ENCODE measurements at regions not wholly inside any gene's neighbourhood (a gene's known extent, or its start where the extent isn't known, plus 50 kb on each side); places are given as distances from the start of the nearest gene placed in this dataset.

DNA sequence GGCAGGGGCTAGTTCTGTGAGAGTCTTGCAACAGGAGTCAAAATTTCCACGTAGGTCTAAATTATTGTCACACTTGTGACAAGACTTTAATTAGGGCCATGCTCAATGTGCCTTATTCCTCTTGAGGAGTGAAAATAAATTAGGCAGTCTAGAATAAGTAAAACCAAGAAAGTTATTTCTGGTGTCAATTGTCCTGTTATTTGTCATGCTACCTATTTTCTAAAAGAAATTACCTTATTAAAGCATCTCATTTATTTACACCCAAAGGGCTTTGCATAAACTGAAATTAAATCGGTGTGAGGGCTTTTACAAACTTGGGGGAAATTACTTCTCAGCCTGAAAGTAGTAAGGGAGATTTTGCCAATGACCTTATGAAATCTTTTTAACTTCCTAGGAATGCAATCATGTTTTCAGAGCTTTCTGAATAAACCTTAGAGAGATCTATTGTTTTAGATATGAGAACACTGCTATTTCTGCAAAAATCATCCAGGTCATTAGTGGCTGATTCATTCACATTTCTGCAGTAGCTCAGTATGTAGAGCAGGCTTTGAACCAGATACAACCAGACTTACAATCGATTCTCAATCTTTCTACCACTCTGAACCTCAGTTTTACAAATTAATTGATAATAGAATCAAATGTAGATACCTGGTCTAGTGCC lies 221.2 kb upstream of the SAMSN1 start:
- TF ChIP-seq TAF1 (IDR thresholded peaks at IDR 0.05; ENCODE audit: low read depth, low read length) (no peak), POLR2AphosphoS5 (IDR thresholded peaks at IDR 0.05; ENCODE audit: low read depth, low read length) (no peak), PAX5 (IDR thresholded peaks at IDR 0.05; ENCODE audit: insufficient read depth, low read length, severe bottlenecking) (no peak), POLR2A (IDR thresholded peaks at IDR 0.05; ENCODE audit: low read depth, low read length) (no peak)
- FAIRE-seq (no peak), DNase-seq (ENCODE audit: insufficient read length, low spot score) (no peak)

DNA sequence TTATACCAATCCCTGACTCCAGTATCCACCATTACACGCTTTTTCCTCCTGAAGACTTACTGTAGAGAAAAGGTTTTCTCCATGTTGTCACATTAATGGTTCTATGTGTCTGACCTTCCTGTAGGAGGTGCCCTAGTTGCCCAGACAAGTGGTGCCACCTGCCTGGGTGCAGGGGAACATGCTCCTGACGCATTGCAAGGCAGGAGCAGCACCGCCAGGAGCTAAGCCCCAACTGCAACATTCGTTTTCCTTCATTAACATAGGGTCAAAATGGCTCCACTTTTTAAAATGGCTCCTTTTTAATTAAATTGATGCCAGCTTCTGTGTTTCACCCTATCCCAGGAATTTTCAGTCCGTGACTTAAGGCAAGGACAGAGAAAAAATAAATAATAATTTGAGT lies 220.1 kb upstream of the SAMSN1 start:
- DNase-seq (ENCODE audit: insufficient read length, low spot score) (no peak), FAIRE-seq (no peak)

DNA sequence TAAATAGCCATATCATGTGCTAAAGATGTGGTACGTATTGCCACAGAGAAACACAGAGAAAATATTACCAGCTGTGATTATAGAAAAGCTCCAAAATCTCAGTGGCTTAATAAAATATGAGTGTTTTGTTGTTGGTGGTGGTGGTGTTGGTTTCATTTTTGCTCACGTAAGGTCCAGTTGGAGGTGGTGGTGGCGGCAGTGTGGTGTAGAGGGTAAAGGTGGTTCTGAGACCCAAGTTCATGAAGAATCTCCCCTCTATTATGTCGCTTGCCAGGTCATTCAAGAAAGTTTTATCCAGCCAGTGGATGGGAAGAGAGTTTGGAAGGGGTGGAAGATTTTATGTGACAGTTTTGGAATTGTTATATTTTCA lies 217.6 kb upstream of the SAMSN1 start:
- TF ChIP-seq POLR2AphosphoS5 (IDR thresholded peaks at IDR 0.05; ENCODE audit: low read depth, low read length) (no peak), POLR2A (IDR thresholded peaks at IDR 0.05; ENCODE audit: low read depth, low read length) (no peak), TAF1 (IDR thresholded peaks at IDR 0.05; ENCODE audit: low read depth, low read length) (no peak)
- DNase-seq (ENCODE audit: insufficient read length, low spot score) (no peak), FAIRE-seq (peak; percentile 85)

More for the DNA sequence above, 220.1 kb upstream of the SAMSN1 start:
- TF ChIP-seq TAF1 (IDR thresholded peaks at IDR 0.05; ENCODE audit: low read depth, low read length), result no peak
- no peak for TF ChIP-seq SPI1 (IDR thresholded peaks at IDR 0.05; ENCODE audit: low read depth, low read length)

- FAIRE-seq (peak; percentile 93), DNase-seq (ENCODE audit: insufficient read length, low spot score) (peak; percentile 11)
- peak; percentile 42; the same call in 1 of the 2 replicates for TF ChIP-seq POLR2A (IDR thresholded peaks at IDR 0.05; ENCODE audit: low read depth, low read length)
- TF ChIP-seq SPI1 (IDR thresholded peaks at IDR 0.05; ENCODE audit: low read depth, low read length), result peak; percentile 100
- no peak for TF ChIP-seq POU2F2 (IDR thresholded peaks at IDR 0.05; ENCODE audit: low read depth, low read length)
Measured at GRCh38 chr21:14762734-14763694, 216.9 kb upstream of the SAMSN1 start.

GRCh38 chr21:14762327-14762726 lies 216.2 kb upstream of the SAMSN1 start:
- FAIRE-seq (peak; percentile 55), DNase-seq (ENCODE audit: insufficient read length, low spot score) (no peak)
- no peak for TF ChIP-seq POLR2A (IDR thresholded peaks at IDR 0.05; ENCODE audit: low read depth, low read length)
- no peak for TF ChIP-seq POU2F2 (IDR thresholded peaks at IDR 0.05; ENCODE audit: low read depth, low read length)

DNA sequence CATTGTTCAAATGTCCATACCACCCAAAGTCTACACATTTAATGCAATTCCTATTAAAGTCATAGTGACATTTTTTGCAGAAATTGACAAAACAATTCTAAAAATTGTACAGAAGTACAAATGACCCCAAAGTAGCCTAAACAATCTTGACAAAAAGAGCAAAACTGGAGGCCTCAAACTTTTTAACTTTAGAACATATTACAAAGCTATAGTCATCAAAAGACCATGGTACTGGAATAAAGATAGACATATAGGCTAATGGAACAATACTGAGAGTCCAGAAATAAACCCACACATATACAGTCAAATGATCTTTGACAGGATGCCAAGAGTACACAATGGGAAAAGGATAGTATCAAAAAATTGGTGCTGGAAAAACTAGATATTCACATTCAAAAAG lies 213.2 kb upstream of the SAMSN1 start:
- no peak for TF ChIP-seq POU2F2 (IDR thresholded peaks at IDR 0.05; ENCODE audit: low read depth, low read length)
- DNase-seq (ENCODE audit: insufficient read length, low spot score) (no peak), FAIRE-seq (no peak)

DNA sequence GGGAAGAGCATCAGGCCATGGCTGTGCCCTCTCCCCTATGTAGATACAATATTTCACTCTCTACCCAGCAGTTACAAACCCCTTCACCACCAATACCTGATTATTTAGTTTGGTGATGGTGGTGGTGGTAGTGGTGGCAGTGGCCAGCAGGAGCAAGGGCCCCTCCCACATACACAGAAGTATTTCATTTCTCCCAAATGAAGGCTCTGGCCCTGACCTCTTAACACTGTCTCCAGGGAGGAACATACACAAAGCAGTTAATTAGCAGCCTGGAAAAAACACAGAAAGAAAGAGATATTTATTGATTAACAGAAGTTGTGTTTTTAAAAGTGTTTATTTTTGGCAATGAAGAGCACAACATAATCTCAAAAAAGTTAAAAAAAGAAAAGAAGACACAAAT lies 212.7 kb upstream of the SAMSN1 start:
- TF ChIP-seq PAX5 (IDR thresholded peaks at IDR 0.05; ENCODE audit: insufficient read depth, low read length, severe bottlenecking) (no peak), TAF1 (IDR thresholded peaks at IDR 0.05; ENCODE audit: low read depth, low read length) (no peak), POLR2AphosphoS5 (IDR thresholded peaks at IDR 0.05; ENCODE audit: low read depth, low read length) (no peak), POU2F2 (IDR thresholded peaks at IDR 0.05; ENCODE audit: low read depth, low read length) (no peak), SPI1 (IDR thresholded peaks at IDR 0.05; ENCODE audit: low read depth, low read length) (no peak), POLR2A (IDR thresholded peaks at IDR 0.05; ENCODE audit: low read depth, low read length) (no peak)
- FAIRE-seq (no peak), DNase-seq (ENCODE audit: insufficient read length, low spot score) (no peak)

DNA sequence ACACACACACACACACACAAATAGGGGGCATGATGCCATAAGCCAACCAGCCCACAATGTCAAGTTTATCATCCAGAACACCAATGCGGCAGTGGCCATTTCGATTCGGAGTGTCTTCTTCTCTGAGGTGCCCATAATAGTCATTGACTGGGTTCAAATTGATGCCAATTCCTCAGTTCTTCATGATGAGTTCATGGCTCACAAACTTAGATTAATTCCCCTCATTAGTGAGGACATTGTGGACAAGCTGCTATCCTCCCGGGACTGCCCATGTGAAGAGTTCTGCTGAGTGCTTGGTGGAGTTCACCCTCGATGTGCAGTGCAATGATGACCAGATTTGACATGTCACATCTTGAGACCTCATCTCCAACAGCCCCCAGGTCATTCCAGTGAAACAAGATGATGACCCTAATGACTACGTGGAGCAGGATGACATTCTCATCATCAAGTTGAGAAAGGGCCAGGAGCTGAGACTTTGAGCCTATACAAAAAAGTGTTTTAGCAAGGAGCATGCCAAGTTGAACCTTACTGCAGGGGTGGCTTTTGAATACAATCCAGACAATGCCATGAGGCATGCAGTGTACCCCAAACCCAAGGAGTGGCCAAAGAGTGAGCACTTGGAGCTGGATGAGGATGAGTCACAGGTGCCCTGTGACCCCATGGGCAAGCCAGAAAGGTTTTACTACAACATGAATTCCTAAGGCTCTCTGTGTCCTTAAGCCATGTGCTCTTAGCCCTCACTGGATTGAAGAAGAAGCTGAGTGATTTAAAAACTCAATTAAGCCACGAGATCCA lies 211.6 kb upstream of the SAMSN1 start:
- DNase-seq (ENCODE audit: insufficient read length, low spot score), result no peak
- no peak for TF ChIP-seq POLR2AphosphoS5 (IDR thresholded peaks at IDR 0.05; ENCODE audit: low read depth, low read length)
- no peak for TF ChIP-seq POU2F2 (IDR thresholded peaks at IDR 0.05; ENCODE audit: low read depth, low read length)
- no peak for TF ChIP-seq SPI1 (IDR thresholded peaks at IDR 0.05; ENCODE audit: low read depth, low read length)
- TF ChIP-seq POLR2A (IDR thresholded peaks at IDR 0.05; ENCODE audit: low read depth, low read length), result no peak
- TF ChIP-seq TAF1 (IDR thresholded peaks at IDR 0.05; ENCODE audit: low read depth, low read length), result no peak
- no peak for TF ChIP-seq PAX5 (IDR thresholded peaks at IDR 0.05; ENCODE audit: insufficient read depth, low read length, severe bottlenecking)
- FAIRE-seq, result no peak

GRCh38 chr21:14755086-14755485 lies 209.0 kb upstream of the SAMSN1 start:
- FAIRE-seq, result no peak
- no peak for DNase-seq (ENCODE audit: insufficient read length, low spot score)

DNA sequence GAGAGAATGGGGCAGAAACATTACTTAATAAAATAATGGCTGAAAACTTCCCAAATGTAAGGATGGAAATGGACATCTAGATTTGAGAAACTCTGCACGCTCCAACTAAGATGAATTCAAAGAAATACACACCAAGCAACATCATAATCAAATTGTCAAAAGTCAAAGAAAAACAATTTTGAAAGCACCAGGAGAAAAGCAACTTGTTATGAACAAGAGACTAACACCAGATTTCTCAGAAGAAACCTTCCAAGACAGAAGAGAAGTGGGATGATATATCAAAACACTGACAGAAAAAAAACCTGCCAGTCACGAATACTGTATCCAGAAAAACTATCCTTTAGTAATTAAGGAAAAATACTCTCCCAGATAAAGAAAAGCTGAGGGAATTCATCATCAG lies 208.6 kb upstream of the SAMSN1 start:
- no peak for FAIRE-seq

More at GRCh38 chr21:14755086-14755485, 209.0 kb upstream of the SAMSN1 start:
- TF ChIP-seq SPI1 (IDR thresholded peaks at IDR 0.05; ENCODE audit: low read depth, low read length) (0 out of 2 replicates have a peak, but pooled peaks have one; percentile 22), POU2F2 (IDR thresholded peaks at IDR 0.05; ENCODE audit: low read depth, low read length) (no peak)

More for the DNA sequence above, 208.6 kb upstream of the SAMSN1 start:
- TF ChIP-seq PAX5 (IDR thresholded peaks at IDR 0.05; ENCODE audit: insufficient read depth, low read length, severe bottlenecking), result no peak
- no peak for TF ChIP-seq POLR2AphosphoS5 (IDR thresholded peaks at IDR 0.05; ENCODE audit: low read depth, low read length)
- no peak for TF ChIP-seq POU2F2 (IDR thresholded peaks at IDR 0.05; ENCODE audit: low read depth, low read length)
- no peak for DNase-seq (ENCODE audit: insufficient read length, low spot score)

Data from GM12891 (cell line).